DMS 273 treated with DMSO at 0.1 percent for 48 hours (cell line): ENCODE measurements at regions not wholly inside any gene's neighbourhood (a gene's known extent, or its start where the extent isn't known, plus 50 kb on each side); places are given as distances from the start of the nearest gene placed in this dataset.
"Not testable (repeated sequence)": the region's sequence is repeated elsewhere in the genome, so short reads cannot be mapped to it uniquely, and the experiment has no call there.

Source experiments
- DNase-seq: peaks from one replicate; lab custom pipeline; 2025; lab: John Stamatoyannopoulos, UW

DNA sequence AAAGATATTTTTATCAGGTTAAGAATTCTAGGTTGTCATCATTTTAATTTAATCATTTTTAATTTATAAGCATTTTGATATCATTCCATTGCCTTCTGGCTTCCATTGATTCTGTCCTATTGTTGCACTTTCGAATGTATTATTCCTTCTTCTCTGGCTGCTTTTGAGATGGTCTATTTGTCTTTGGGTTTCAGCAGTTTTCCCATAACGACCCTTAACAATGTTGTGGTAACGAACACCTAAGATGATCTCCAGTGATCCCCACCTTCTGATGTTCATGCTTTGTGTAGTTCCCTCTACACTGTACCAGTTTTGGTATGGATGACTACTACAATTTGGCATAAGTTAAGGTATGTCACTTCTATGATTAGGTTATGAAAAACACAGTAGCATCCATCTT lies 59.9 kb downstream of the MINAR1 start:
- no peak for DNase-seq

DNA sequence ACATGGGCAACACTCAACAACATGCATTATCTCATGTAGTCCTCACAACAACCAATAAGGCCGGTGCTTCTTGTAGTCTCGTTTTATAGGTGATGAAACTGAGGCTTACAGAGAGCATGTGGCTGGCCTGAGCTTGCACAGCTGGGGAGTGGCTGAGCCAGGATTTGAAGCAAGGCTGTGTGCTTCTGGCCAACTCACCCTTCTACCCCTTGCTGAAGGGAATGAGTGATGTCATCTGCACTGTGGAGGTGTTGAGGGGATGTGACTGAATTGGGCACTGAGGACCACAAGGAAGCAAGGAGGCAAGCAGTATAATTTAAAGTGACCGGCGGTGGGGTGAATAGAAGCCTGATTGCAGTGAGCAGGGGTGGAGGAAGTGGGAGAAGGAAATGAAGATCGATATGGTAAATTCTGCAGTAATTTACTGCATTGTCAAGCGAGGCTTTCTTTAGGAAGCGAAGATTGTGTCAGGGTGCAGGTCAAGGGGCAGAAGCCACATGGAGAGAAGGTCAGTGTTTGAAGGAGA lies 62.3 kb downstream of the MINAR1 start:
- DNase-seq, result no peak

DNA sequence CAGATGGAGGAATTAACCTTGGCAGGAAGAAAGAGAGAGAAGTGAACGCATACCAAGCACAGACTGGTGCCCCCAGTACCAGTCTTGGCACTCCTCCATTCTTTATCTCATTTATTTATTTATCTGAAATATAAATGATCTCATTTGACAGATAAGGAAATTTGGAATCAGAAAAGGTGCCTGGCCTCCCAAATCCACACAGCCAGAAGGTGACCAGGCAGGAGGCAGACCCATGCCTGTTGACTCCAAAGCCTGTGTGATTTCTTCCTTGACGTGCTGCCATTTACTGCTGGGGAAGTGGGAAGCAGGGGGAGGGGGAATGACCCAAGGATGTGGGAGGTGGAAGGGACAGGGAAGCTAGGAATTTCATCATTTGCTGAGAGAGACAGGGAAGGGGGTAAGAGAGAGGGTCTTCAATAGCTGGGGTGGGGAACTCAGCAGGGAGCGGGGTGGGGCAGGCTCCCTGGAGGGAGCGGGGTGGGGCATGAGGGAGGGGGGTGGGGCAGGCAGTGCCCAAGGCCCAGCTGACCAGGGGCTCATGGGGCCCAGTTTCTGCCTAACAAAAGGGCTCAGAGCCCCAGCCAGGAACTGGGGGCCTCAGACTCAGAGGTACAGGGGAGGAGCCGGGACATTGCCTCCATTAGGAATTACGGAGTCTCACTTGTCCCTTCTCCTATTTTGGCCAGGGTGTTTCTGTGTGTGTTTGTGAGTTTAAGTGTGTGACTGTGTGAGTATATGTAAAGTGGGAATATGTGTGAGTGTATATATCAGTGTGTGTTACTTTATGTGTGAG lies 63.0 kb downstream of the MINAR1 start:
- no peak for DNase-seq

DNA sequence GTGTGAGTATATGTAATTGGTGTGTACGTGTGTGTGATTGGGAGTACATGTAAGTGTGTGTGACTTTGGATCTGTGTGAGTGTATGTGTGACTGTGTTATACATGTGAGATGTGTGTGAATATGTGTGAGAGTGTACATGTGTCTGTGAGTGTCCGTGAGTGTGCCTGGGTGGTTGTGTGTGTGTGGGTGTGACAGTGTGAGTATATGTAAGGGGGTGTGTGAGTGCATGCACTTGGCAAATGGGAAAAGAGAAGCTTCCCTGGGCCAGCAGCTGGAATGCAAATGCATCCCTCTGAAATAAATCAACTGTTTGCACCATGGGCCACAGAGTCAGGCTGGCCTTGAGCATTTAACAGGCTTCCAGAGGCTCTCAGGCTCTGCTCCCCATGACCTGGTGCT lies 63.6 kb downstream of the MINAR1 start:
- DNase-seq, result no peak

DNA sequence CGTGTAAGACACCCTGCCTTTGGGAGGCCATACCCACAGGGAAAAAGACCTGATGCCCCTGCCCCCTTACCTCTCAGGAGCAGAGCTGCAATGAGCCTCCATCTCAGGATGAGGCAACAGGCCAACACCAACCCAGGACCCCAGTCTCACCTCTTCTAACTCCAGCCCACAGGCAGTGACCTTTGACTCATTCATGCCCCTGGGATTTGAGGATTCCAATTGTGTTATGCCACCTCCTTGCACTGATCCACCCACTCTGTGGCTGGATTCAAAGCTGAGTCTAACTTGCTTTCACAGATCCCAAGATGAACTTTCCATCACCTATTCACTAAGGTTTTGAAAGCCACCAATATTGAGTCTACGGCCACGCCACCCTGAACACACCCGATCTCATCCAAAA lies 64.7 kb downstream of the MINAR1 start:
- no peak for DNase-seq

DNA sequence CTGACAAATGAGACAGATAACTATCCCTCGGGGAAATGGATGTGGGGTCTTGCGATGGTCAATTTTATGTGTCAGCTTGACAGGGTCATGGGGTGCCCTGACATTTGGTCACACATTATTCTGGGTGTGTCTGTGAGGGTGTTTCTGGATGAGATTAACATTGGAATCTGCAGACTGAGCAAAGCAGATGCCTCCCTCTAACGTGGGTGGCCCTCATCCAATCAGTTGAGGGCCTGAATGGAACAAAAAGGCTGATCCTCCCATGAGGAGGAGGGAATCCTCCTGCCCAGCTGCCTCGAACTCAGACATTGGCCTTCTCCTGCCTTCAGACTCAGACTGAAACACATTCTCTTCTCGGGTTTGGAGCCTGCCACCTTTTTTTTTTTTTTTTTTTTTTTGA lies 69.0 kb downstream of the MINAR1 start:
- DNase-seq, result no peak

DNA sequence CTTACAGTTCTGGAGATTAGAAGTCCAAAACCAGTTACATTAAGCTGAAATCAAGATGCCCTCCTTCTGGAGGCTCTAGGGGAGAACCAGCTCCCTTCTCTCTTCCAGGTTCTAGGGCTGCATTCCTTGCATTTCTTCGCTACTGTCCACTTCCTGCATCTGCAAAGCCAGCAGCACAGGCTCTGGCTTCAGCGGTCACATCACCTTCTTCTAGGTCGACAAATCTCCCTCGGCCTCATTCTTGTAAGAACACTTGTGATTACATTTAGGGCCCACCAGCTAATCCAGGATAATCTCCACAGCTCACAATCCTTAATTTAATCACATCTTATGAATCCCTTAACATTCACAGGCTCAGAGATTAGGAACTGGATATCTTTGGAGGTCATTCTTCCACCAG lies 73.8 kb downstream of the MINAR1 start:
- no peak for DNase-seq

DNA sequence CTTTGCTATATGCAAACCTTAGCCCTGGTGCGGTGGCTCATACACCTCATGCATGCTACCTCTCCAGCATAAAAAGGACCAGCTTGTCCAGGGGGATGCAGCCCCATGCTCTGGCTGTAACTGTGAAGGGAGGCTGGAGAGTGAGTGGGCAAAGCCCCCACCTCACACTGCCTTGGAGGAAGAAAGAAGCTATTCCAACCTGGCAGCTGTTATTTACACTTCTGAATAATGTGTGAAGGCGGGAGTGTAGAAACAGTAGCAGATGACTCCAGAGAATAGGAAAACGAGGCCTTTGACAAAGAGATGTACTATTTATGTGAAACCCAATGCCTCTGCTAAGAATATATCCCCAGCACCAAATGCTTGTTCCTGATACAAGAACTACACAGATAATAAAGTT lies 80.7 kb downstream of the MINAR1 start:
- DNase-seq, result not testable (repeated sequence)

DNA sequence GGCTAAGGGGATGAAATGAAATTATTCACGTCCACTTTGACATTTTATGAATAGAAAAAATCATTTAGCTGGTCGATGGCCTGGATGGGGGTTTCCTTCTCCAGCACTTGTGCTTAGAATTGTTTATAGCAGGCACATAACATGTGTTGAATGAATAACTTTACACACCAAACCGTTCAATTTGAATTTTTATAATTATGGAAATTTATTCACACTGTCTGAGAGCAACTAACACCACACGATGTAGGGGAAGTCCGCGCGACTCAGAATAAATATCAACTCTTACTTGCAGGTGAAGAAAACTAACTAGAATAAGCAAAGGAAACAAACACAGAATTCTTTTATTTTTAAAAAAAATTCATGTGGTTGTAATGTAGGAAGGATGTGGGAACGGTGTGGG lies 81.3 kb downstream of the MINAR1 start:
- DNase-seq, result no peak

DNA sequence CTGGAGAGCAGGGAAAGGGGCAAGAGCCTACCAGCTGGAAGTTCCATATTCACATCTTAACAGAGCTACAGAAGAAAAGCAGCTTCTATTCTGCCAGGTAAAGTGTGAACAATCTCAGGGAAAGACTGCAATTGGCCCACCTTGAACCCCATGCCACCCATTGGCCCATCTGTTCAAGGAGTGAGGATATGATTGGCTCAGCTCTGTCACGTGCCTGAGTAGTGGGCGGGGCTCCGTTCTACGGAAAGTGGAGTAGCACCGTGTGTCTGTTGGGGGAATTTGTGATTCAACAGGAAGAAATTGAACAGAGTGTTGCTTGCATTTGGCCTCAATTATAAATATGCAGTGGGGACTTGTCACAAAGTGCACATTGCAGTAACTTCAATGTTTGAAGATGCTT lies 81.8 kb downstream of the MINAR1 start:
- DNase-seq, result no peak

DNA sequence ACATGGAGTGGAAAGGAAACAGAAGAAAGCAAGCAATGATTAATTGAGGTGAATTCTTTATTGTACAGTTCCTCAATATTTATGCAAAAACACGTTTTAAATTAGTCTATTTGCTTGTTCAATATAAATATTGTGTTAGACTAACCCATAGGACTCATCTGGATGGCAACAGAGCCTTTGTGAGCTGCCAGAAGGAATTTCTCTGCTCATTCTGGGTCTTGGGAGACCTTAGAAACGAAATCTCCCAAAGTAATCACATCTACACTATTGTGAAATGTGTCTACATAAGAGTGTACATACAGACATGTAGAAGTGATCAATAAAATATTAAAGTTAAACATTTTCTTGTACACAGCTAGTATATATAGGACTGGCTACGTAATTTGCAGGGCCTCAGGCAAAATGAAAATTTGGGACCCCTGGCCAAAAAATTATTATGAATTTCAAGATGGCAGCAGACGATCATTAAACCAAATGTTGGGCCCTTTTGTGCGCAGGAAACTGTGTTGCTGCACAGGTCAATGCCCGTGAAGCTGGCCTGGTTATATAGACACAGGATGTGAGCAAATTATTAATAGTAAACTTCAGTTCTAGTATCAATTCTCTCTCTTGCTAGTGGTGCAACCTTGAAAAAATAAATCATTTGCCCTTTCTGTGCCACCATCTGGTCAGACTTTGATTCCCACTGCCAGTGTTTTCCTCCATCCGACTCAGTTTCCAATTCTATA lies 83.3 kb downstream of the MINAR1 start:
- DNase-seq, result no peak

DNA sequence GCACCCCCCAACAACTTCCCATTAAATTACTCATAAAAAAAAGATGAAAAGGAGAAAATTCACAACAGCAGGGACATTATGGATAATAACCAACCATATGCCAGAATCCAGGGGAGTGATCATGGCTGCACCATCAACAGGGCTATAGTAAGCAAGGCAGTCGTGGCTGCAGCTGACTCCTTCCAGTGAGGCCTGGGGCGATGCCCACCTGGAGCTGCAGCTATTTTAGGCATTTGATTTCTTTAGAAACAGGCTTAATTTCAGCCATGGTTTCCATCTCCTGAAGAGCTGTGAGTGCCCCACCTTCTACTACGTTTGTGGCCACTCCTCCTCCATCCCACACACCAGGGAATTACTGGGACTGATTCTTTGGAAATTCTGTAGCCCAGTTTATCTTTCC lies 84.0 kb downstream of the MINAR1 start:
- no peak for DNase-seq

DNA sequence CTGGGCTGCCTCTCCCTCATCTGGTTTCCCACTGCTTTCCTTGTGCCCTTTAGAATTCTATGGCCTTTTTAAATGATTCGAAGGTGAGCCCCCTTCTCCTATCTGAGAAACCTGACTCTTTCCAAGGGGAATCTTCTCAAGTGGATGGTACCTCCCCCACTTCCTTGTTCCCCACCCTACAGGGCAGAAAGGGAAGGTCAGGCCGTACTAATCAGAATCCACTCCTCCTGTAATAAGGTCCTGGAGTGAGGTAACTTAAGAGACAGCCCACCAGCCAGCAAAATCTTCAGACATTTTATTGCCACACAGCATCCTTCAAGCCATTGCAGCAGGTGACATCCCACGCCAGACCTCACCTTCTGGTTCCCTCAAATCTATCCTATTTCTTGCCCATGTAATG lies 84.5 kb downstream of the MINAR1 start:
- DNase-seq, result no peak

DNA sequence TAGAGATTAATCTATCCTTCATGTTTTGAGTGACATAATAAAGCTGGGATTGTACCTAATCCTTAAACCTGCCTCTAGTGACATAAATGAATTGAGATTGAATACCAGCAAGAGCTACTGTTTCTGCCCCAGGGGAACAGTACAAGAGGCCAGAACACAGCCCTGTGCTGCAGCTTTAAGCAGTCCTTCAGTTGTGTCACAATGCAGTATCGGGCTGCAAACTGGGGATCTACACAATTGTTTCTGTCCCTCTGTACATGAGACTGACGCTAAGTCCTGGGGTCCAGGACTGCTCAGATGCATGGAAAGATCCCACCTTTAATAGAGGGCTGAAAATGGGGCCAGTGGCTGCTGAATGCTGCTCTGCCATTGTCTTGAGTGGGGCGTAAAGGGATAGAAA lies 87.5 kb downstream of the MINAR1 start:
- no peak for DNase-seq

DNA sequence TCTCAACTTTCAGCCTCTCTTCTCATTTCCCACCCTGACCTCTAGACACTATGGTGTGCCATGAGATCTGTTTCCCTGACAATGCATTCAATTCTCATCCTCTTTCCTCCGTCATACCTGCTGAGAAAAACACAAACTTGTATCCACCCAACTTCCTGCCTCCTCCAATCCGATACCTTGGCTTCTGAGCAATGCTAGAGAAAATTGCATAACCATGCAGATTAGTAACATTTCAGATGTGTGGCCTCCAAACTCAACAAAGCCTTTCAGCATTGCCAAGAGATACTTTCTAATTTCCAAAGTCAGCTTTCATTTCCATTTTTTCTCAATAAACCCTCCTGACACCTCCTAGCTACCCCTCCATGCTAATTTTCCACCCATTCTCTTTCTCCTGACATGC lies 88.5 kb downstream of the MINAR1 start:
- DNase-seq, result no peak

DNA sequence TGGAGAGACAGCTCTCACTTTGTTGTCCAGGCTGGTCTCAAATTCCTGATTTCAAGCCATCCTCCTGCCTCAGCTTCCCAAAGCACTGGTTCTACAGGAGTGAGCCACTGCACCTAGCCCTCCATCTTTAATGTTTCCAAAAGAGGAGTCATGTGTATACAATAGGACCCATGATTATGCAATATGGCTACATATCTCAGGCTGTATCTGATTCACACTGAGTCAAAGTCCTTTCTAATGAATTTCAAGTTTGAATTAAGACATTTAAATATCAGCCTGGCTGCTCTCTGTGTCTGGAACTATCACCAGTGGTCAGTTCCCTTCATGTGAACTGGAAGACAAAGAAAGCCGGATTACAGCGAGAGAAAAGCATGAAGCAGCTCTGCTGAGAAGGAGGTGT lies 90.5 kb downstream of the MINAR1 start:
- DNase-seq, result no peak

DNA sequence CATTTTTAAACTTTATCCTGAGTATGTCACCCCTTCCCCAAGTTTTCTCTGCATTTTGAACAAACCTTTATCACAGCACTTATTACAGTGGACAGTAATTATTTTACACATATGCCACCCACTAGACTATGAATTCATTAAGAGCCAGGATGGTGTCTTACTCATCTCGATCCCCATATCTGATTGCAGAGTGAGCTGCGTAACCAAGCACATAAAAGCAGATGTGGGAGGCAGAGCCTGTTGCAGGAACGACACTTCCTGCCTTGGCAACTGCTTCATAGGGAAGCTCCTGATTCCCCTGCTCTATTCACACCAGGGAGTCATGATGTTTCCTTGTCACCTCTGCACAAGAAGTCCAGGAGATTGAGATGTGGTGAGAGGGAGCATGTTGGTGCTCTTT lies 91.1 kb downstream of the MINAR1 start:
- DNase-seq, result no peak

DNA sequence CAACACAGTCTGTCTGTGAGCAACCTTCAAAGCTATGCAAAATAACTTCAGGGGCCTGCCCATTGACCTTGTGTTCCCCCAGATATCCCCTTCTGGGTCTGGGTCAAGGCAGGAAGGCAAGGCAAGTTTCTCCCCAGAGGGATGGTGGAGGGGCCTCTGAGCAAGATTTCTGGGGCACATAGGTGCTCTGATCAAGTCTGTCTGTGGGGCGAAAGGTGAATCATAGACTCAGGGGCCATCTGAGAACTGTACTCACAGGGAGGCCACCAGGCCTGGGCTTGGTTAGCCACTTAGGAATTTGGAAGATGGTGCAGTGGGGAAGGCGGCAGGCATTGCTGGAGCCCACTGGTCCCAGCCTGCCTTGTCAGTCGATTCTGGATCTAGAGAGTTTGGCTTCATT lies 92.4 kb downstream of the MINAR1 start:
- no peak for DNase-seq

DNA sequence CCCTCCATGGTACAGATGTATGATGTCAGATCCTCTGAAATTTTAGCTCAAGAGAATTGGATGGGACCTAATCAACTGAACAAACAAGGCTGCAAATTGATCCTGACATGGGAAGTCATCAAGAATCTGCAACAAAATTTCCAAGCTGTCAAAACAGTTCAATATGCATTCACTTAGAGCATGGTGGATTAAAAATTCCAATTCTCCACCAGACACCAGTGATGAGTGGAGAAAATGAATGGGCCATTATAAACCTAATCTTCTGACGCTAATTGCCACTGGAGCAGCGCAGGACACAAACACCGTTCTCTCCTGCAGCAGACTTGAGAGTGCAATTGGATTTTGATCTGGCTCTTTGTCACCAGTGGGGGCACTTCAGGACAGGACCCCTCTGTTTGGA lies 94.2 kb downstream of the MINAR1 start:
- DNase-seq, result no peak

DNA sequence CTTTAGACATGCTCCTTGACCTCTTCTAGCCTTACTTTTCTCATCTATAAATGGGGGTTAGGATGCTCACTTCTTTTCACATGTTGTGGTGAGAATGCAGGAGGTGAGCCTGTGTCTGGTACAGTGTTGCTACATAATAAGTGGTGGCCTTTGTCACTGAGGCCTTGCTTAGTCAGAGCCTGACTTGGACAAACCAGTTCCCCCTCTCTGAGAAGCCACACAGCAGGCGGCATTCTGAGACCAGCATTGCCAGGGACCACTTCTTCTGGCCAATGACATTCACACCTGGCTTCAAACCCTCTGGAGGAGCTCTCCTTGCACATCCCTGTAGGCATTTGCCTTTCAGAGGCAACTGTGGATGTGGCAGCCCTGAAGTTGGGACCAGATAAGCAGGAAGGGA lies 95.7 kb downstream of the MINAR1 start:
- DNase-seq, result no peak

DNA sequence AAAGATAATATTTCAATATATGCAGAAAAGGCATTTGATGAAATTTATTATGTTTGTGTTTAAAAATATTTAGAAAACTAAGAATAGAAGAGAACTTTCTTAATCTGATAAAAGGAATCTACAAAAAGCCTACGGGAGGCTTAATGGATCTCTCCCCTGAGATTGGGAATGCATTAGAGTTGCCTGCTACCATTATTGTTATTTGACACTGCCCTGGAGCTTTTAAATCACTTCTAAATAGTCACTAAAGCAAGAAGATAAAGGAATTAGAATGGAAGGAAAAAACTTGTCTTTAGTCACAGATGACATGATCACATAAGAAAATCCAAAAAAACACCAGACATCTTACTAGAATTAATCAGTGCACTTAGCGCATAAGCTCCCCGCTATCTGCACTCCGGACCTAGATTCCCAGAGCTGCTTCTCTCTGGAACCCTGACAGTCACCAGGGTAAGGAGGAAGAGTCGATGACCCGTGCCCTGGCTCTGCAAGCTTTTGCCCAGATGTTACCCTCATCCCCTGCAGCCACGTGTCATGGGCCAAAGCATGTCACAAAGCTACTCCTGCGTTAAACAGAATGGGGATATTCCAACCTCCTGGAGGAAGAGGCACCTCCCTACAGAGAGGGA lies 97.1 kb downstream of the MINAR1 start:
- DNase-seq, result no peak

DNA sequence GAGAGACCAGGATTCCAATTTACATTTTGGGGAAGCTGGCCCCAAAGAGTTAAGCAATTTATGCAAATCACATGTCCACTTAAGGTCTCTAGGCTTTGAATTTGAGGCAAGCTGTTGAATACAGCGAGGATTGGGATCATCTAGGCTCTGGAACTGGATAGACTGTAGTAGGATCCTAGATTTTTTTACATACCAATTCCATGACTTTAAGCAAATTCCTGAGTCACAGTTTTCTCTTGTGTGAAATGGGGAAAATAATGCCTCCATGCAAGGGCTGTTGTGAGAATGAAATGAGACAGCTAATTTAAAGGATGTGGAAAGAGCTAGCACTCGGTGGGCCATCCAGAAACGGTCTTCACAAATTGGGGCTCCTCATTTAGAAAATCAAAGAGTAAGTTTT lies 103.4 kb downstream of the MINAR1 start:
- DNase-seq, result no peak

DNA sequence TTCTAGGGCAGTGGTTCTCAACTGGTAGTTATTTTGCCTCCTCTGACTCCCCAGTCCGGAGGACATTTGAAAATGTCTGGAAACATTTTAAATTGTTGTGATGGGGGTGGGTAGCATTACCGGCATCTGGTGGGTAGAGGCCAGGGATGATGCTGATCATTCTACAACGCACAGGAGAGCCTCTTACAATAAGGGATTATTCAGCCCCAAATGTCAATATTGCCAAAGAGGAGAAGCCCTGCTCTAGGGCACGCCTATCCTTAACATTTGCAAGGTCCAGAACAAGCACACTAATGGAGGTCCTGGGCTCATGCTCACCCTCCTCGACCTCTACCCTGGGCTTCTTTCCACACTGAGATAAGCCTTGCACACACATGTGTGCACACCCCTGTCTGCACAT lies 106.4 kb downstream of the MINAR1 start:
- DNase-seq, result no peak
